HepG2 (cell line): ENCODE measurements at regions not wholly inside any gene's neighbourhood (a gene's known extent, or its start where the extent isn't known, plus 50 kb on each side); places are given as distances from the start of the nearest gene placed in this dataset.

Source experiments
- ATAC-seq: fragments of 200-7000 bp; cut with Tn5 transposase; 3 replicates; pipeline ENCODE4 v1.9.1; 2020; ENCODE audit warnings: mild to moderate bottlenecking, moderate library complexity
- BruUV-seq: library from RNA; stranded (reverse); fragments of 400-500 nt; replicated peaks from 2 replicates; lab custom pipeline; 2021; lab: Mats Ljungman, UMichigan
- CTCF ChIA-PET: fragments of 300-600 bp; formaldehyde crosslinking; extraction: SDS; loops from one replicate; lab custom pipeline; 2021; ENCODE audit warnings: low total read pairs, inconsistent platforms, low intra/inter-chr PET ratio; lab: Yijun Ruan, JAX
- POLR2A ChIA-PET: fragments of 350-600 bp; sonication (Branson Sonifier 250); formaldehyde crosslinking; loops from one replicate; lab custom pipeline; 2020; ENCODE audit warnings: antibody characterized with exemption, inconsistent platforms; lab: Yijun Ruan, JAX
- DNase-seq: peaks from one replicate; pipeline ENCODE4 v3.0.0-alpha.2; 2015; ENCODE audit warnings: low spot score
- FAIRE-seq: peaks from 3 replicates; lab custom pipeline; 2011; peaks lifted over from hg19 to GRCh38; lab: Jason Lieb, UNC
- H2AFZ ChIP-seq: one replicate; pipeline ENCODE4 v1.6.1; 2011; ENCODE audit warnings: low read length, inconsistent platforms
- H3K27ac ChIP-seq: fragments of 300-600 bp; 3 replicates; pipeline ENCODE4 v1.8.0; 2011; ENCODE audit warnings: mixed run types, mild to moderate bottlenecking, mixed read lengths, low read length, inconsistent platforms; ENCODE audit not compliant: insufficient read depth; ENCODE audit errors: extremely low read length
- H3K27me3 ChIP-seq, 2 experiments: fragments of 200-600 bp in 1 of 2; 2 replicates in 1 of 2; 3 replicates in 1 of 2; pipeline versions ENCODE4 v1.6.0 to v1.8.0; 2011; ENCODE audit warnings: low read length in 2 of 2, mild to moderate bottlenecking in 2 of 2, moderate library complexity in 2 of 2, inconsistent platforms in 1 of 2; ENCODE audit not compliant: insufficient read depth in 2 of 2, control insufficient read depth in 1 of 2
- H3K36me3 ChIP-seq, 2 experiments: fragments of 200-600 bp in 1 of 2; replicated peaks in 1 of 2; 2 replicates in 1 of 2; 3 replicates in 1 of 2; pipeline versions ENCODE4 v1.5.1 to v1.8.0; 2011; ENCODE audit warnings: low read length in 2 of 2, inconsistent platforms in 1 of 2; ENCODE audit not compliant: insufficient read depth in 2 of 2, control insufficient read depth in 1 of 2
- H3K4me1 ChIP-seq: 2 replicates; pipeline ENCODE4 v1.5.1; 2012; ENCODE audit warnings: low read length, inconsistent platforms; ENCODE audit not compliant: insufficient read depth
- H3K4me2 ChIP-seq: 2 replicates; pipeline ENCODE4 v1.6.0; 2011; ENCODE audit warnings: low read depth, low read length, inconsistent platforms
- H3K4me3 ChIP-seq, 3 experiments: fragments of 200-600 bp in 1 of 3; sonication (generic), shearing (Covaris generic) in 1 of 3; replicated peaks in 1 of 3; 2 replicates each; pipeline ENCODE4 v1.5.1; 2011 to 2016; ENCODE audit warnings: low read length in 3 of 3, inconsistent platforms in 2 of 3, low read depth in 2 of 3, mild to moderate bottlenecking in 2 of 3, control low read depth in 1 of 3, mixed read lengths in 1 of 3; ENCODE audit not compliant: insufficient read depth in 1 of 3
- H3K79me2 ChIP-seq: one replicate; pipeline ENCODE4 v1.6.1; 2011; ENCODE audit warnings: low read length, inconsistent platforms; ENCODE audit not compliant: insufficient read depth
- H3K9ac ChIP-seq: 2 replicates; pipeline ENCODE4 v1.6.0; 2011; ENCODE audit warnings: mild to moderate bottlenecking, low read depth, low read length, inconsistent platforms; ENCODE audit not compliant: insufficient read depth
- H3K9me3 ChIP-seq: 2 replicates; pipeline ENCODE4 v1.5.1; 2012; ENCODE audit warnings: mild to moderate bottlenecking, low read length
- H4K20me1 ChIP-seq: 2 replicates; pipeline ENCODE4 v1.6.0; 2011; ENCODE audit warnings: inconsistent platforms, mild to moderate bottlenecking, low read length, moderate library complexity; ENCODE audit not compliant: insufficient read depth
- ASH2L ChIP-seq: fragments of 300-600, 200-600 bp; sonication (generic); IDR thresholded peaks from 2 replicates; pipeline ENCODE4 v1.7.0; 2017; ENCODE audit warnings: low read depth, mild to moderate bottlenecking, moderate library complexity, mixed read lengths, low read length; ENCODE audit not compliant: insufficient read length
- KLF13 ChIP-seq: sonication (generic); formaldehyde crosslinking; IDR thresholded peaks from 2 replicates; pipeline ENCODE4 v1.4.0; 2020; ENCODE audit warnings: mild to moderate bottlenecking, missing genetic modification reagents
- LCORL ChIP-seq, 2 experiments: fragments of 450-650 bp in 1 of 2; sonication (generic) in 1 of 2; formaldehyde crosslinking in 1 of 2; IDR thresholded peaks; 2 replicates each; pipeline versions ENCODE4 v1.5.0 to v1.6.1; 2017 to 2020; ENCODE audit warnings: antibody characterized with exemption in 1 of 2, missing genetic modification reagents in 1 of 2
- MTA1 ChIP-seq: sonication (generic); formaldehyde crosslinking; IDR thresholded peaks from 2 replicates; pipeline ENCODE4 v1.4.0; 2020; ENCODE audit warnings: missing genetic modification reagents, mild to moderate bottlenecking, borderline replicate concordance
- PHB2 ChIP-seq: fragments of 450-650 bp; IDR thresholded peaks from 2 replicates; pipeline ENCODE4 v1.6.1; 2018; ENCODE audit not compliant: partially characterized antibody
- PHF8 ChIP-seq: sonication (generic); formaldehyde crosslinking; IDR thresholded peaks from 2 replicates; pipeline ENCODE4 v1.5.0; 2020; ENCODE audit warnings: missing genetic modification reagents
- ZNF251 ChIP-seq: sonication (generic); formaldehyde crosslinking; IDR thresholded peaks from 2 replicates; pipeline ENCODE4 v1.9.0; 2021; ENCODE audit warnings: mild to moderate bottlenecking, missing genetic modification reagents
- WGBS: methylation state at CpG from one replicate; pipeline ENCODE4 v1.1.6; 2017; ENCODE audit warnings: low lambda C conversion rate; 5-methylcytosine and 5-hydroxymethylcytosine counted together
- in situ Hi-C: cut with HindIII; loops from 2 replicates; pipeline ENCODE4 v1.10.0; 2017; ENCODE audit warnings: low pct_unique_long_range_greater_than_20kb; ENCODE audit not compliant: extremely low pct_ligation_motif_present
- intact Hi-C: fragments of 100-400 bp; cut with micrococcal nuclease; formaldehyde crosslinking; loops from one replicate; pipeline ENCODE4 v1.10.0; 2022; ENCODE audit not compliant: unreplicated experiment

GRCh38 chr18:56128153-56128791, 510.1 kb downstream of the TXNL1 start:
- H3K9ac ChIP-seq = no peak overlapping the region
- CTCF ChIA-PET = no interaction called here

GRCh38 chr18:56127322-56128099, 510.9 kb downstream of the TXNL1 start:
- BruUV-seq = no TSS peak
- DNase-seq (no peak), FAIRE-seq (no peak)
- no peak overlapping the region for H3K4me2 ChIP-seq
- POLR2A ChIA-PET = no interaction called here
- WGBS = 0% methylated on average over 5 of the region's 5 CpGs
- H3K27ac ChIP-seq = no peak overlapping the region
- no peaks in the 10 kb centered on the region for H4K20me1 ChIP-seq
- TF ChIP-seq MTA1 (no peak), ASH2L (no peak), PHB2 (no peak), PHF8 (CRISPR knock-in tag) (no peak), ZNF251 (CRISPR knock-in tag) (no peak)
- TF ChIP-seq, all 625 proteins: peak for 0
- Histone ChIP-seq H3K79me2 (no peaks in the 10 kb centered on the region), H3K27me3 (no peaks in the 10 kb centered on the region), H3K36me3 (no peaks in the 10 kb centered on the region), H2AFZ (no peak overlapping the region), H3K4me3 (no peak overlapping the region), H3K9ac (no peak overlapping the region), H3K9me3 (peaks cover 73% of the 10 kb centered on the region), H3K4me1 (no peaks in the 10 kb centered on the region)
- ATAC-seq = no peak
- intact Hi-C loops = no loop called here
- in situ Hi-C loops = no loop called here
- CTCF ChIA-PET = no interaction called here

More at GRCh38 chr18:56128153-56128791, 510.1 kb downstream of the TXNL1 start:
- no TSS peak for BruUV-seq
- ATAC-seq (no peak), FAIRE-seq (no peak), DNase-seq (no peak)
- in situ Hi-C loops (no loop called here), intact Hi-C loops (no loop called here)
- no peaks in the 10 kb centered on the region for H3K4me1 ChIP-seq
- no peak overlapping the region for H3K27ac ChIP-seq
- peaks cover 65% of the 10 kb centered on the region for H3K9me3 ChIP-seq
- H2AFZ ChIP-seq = no peak overlapping the region
- no peaks in the 10 kb centered on the region for H3K27me3 ChIP-seq
- no peaks in the 10 kb centered on the region for H4K20me1 ChIP-seq
- no peaks in the 10 kb centered on the region for H3K79me2 ChIP-seq
- WGBS = 14% methylated on average over 2 of the region's 2 CpGs
- H3K36me3 ChIP-seq = no peaks in the 10 kb centered on the region
- POLR2A ChIA-PET = no interaction called here
- H3K4me2 ChIP-seq = no peak overlapping the region
- TF ChIP-seq LCORL (IDR thresholded peaks at IDR 0.05) (peak; percentile 86), LCORL (CRISPR knock-in tag; IDR thresholded peaks at IDR 0.05) (no peak), KLF13 (CRISPR knock-in tag) (no peak)
- H3K4me3 ChIP-seq = no peak overlapping the region
